Neuron (in vitro differentiated cells): ENCODE measurements at regions not wholly inside any gene's neighbourhood (a gene's known extent, or its start where the extent isn't known, plus 50 kb on each side); places are given as distances from the start of the nearest gene placed in this dataset.
A peak's percentile ranks its signal among the peaks of the same experiment; 100 is the strongest.
"Not testable (repeated sequence)": the region's sequence is repeated elsewhere in the genome, so short reads cannot be mapped to it uniquely, and the experiment has no call there.

Experiments
- H2AFZ ChIP-seq: one replicate; pipeline ENCODE4 v1.6.1; 2013; ENCODE audit warnings: low read depth, mild to moderate bottlenecking, inconsistent platforms, low read length, moderate library complexity
- H3K27me3 ChIP-seq: one replicate; pipeline ENCODE4 v1.6.1; 2013; ENCODE audit warnings: low read length; ENCODE audit not compliant: insufficient read depth
- H3K36me3 ChIP-seq: one replicate; pipeline ENCODE4 v1.6.1; 2013; ENCODE audit warnings: low read length; ENCODE audit not compliant: insufficient read depth
- H3K4me1 ChIP-seq: one replicate; pipeline ENCODE4 v1.6.1; 2013; ENCODE audit warnings: low read length; ENCODE audit not compliant: insufficient read depth
- H3K4me3 ChIP-seq: 2 replicates; pipeline ENCODE4 v1.5.1; 2013; ENCODE audit warnings: mild to moderate bottlenecking, low read length, moderate library complexity
- H3K9me3 ChIP-seq: one replicate; pipeline ENCODE4 v1.6.1; 2013; ENCODE audit warnings: low read length

GRCh38 chr13:74246487-74246886, 112.3 kb upstream of the KLF12 start:
- H3K4me3 ChIP-seq, result no peak overlapping the region
- no peaks in the 10 kb centered on the region for H3K27me3 ChIP-seq
- H3K9me3 ChIP-seq, result no peaks in the 10 kb centered on the region
- H3K36me3 ChIP-seq, result no peaks in the 10 kb centered on the region
- peaks cover 4% of the 10 kb centered on the region for H3K4me1 ChIP-seq
- H2AFZ ChIP-seq, result peak overlapping the region; percentile 50

GRCh38 chr13:74243637-74244526, 109.7 kb upstream of the KLF12 start:
- Histone ChIP-seq H3K27me3 (no peaks in the 10 kb centered on the region), H2AFZ (no peak overlapping the region), H3K4me1 (peaks cover 4% of the 10 kb centered on the region), H3K9me3 (no peaks in the 10 kb centered on the region), H3K4me3 (no peak overlapping the region), H3K36me3 (no peaks in the 10 kb centered on the region)

GRCh38 chr13:74241343-74241742, 107.1 kb upstream of the KLF12 start:
- H3K4me1 ChIP-seq, H3K36me3 ChIP-seq, H3K27me3 ChIP-seq, H2AFZ ChIP-seq, H3K9me3 ChIP-seq, H3K4me3 ChIP-seq: not testable (repeated sequence)

- no peaks in the 10 kb centered on the region for H3K27me3 ChIP-seq
- no peak overlapping the region for H2AFZ ChIP-seq
- no peaks in the 10 kb centered on the region for H3K36me3 ChIP-seq
- H3K9me3 ChIP-seq, result no peaks in the 10 kb centered on the region
- no peak overlapping the region for H3K4me3 ChIP-seq
- H3K4me1 ChIP-seq, result no peaks in the 10 kb centered on the region
Observed at GRCh38 chr13:74230984-74231501, 96.8 kb upstream of the KLF12 start.

- Histone ChIP-seq H3K36me3 (no peaks in the 10 kb centered on the region), H3K9me3 (no peaks in the 10 kb centered on the region), H2AFZ (no peak overlapping the region), H3K4me3 (no peak overlapping the region), H3K4me1 (no peaks in the 10 kb centered on the region), H3K27me3 (no peaks in the 10 kb centered on the region)
Observed at GRCh38 chr13:74229242-74229641, 95.0 kb upstream of the KLF12 start.

GRCh38 chr13:74227476-74228158, 93.4 kb upstream of the KLF12 start:
- Histone ChIP-seq H3K27me3 (no peaks in the 10 kb centered on the region), H3K9me3 (no peaks in the 10 kb centered on the region), H3K4me3 (no peak overlapping the region), H3K4me1 (no peaks in the 10 kb centered on the region), H3K36me3 (no peaks in the 10 kb centered on the region), H2AFZ (no peak overlapping the region)

GRCh38 chr13:74226791-74227475, 92.7 kb upstream of the KLF12 start:
- no peaks in the 10 kb centered on the region for H3K9me3 ChIP-seq
- H3K4me1 ChIP-seq, result no peaks in the 10 kb centered on the region
- H2AFZ ChIP-seq, result no peak overlapping the region
- H3K27me3 ChIP-seq, result no peaks in the 10 kb centered on the region
- H3K36me3 ChIP-seq, result no peaks in the 10 kb centered on the region
- no peak overlapping the region for H3K4me3 ChIP-seq

GRCh38 chr13:74221752-74222151, 87.5 kb upstream of the KLF12 start:
- H3K9me3 ChIP-seq, result no peaks in the 10 kb centered on the region
- no peaks in the 10 kb centered on the region for H3K27me3 ChIP-seq
- no peak overlapping the region for H3K4me3 ChIP-seq
- H3K36me3 ChIP-seq, result no peaks in the 10 kb centered on the region
- H3K4me1 ChIP-seq, result no peaks in the 10 kb centered on the region
- no peak overlapping the region for H2AFZ ChIP-seq

- Histone ChIP-seq H2AFZ (no peak overlapping the region), H3K4me1 (no peaks in the 10 kb centered on the region), H3K36me3 (no peaks in the 10 kb centered on the region)
Observed at GRCh38 chr13:74219566-74219965, 85.4 kb upstream of the KLF12 start.

GRCh38 chr13:74218291-74218690, 84.1 kb upstream of the KLF12 start:
- Histone ChIP-seq H3K4me3 (no peak overlapping the region), H3K27me3 (no peaks in the 10 kb centered on the region), H2AFZ (no peak overlapping the region), H3K4me1 (no peaks in the 10 kb centered on the region), H3K36me3 (no peaks in the 10 kb centered on the region), H3K9me3 (no peaks in the 10 kb centered on the region)

More at GRCh38 chr13:74219566-74219965, 85.4 kb upstream of the KLF12 start:
- Histone ChIP-seq H3K27me3 (no peaks in the 10 kb centered on the region), H3K9me3 (no peaks in the 10 kb centered on the region), H3K4me3 (no peak overlapping the region)

- H3K9me3 ChIP-seq, result no peaks in the 10 kb centered on the region
- no peaks in the 10 kb centered on the region for H3K27me3 ChIP-seq
- no peak overlapping the region for H2AFZ ChIP-seq
Observed at GRCh38 chr13:74217811-74218210, 83.6 kb upstream of the KLF12 start.

GRCh38 chr13:74215420-74215819, 81.2 kb upstream of the KLF12 start:
- no peaks in the 10 kb centered on the region for H3K4me1 ChIP-seq
- no peak overlapping the region for H3K4me3 ChIP-seq
- no peak overlapping the region for H2AFZ ChIP-seq
- no peaks in the 10 kb centered on the region for H3K27me3 ChIP-seq
- H3K36me3 ChIP-seq, result no peaks in the 10 kb centered on the region
- no peaks in the 10 kb centered on the region for H3K9me3 ChIP-seq

More at GRCh38 chr13:74217811-74218210, 83.6 kb upstream of the KLF12 start:
- H3K36me3 ChIP-seq, result no peaks in the 10 kb centered on the region
- no peak overlapping the region for H3K4me3 ChIP-seq
- H3K4me1 ChIP-seq, result no peaks in the 10 kb centered on the region

- no peaks in the 10 kb centered on the region for H3K9me3 ChIP-seq
- no peak overlapping the region for H2AFZ ChIP-seq
- H3K4me1 ChIP-seq, result no peaks in the 10 kb centered on the region
- no peaks in the 10 kb centered on the region for H3K36me3 ChIP-seq
- H3K4me3 ChIP-seq, result no peak overlapping the region
- H3K27me3 ChIP-seq, result no peaks in the 10 kb centered on the region
Observed at GRCh38 chr13:74214321-74214720, 80.1 kb upstream of the KLF12 start.
